Neuronal stem cell (in vitro differentiated cells): ENCODE measurements at regions not wholly inside any gene's neighbourhood (a gene's known extent, or its start where the extent isn't known, plus 50 kb on each side); places are given as distances from the start of the nearest gene placed in this dataset.

Experiments
- DNase-seq: peaks from one replicate; pipeline ENCODE4 v3.0.0-alpha.2; 2013; ENCODE audit warnings: low spot score
- H2AFZ ChIP-seq: one replicate; pipeline ENCODE4 v1.6.1; 2013; ENCODE audit warnings: mild to moderate bottlenecking, low read length, inconsistent platforms
- H2AK5ac ChIP-seq: 2 replicates; pipeline ENCODE4 v1.6.1; 2013; ENCODE audit warnings: low read depth, mild to moderate bottlenecking, inconsistent platforms, low read length, moderate library complexity, mixed read lengths
- H2BK120ac ChIP-seq: 2 replicates; pipeline ENCODE4 v1.6.1; 2013; ENCODE audit warnings: low read depth, mild to moderate bottlenecking, inconsistent platforms, low read length, moderate library complexity, mixed read lengths
- H2BK12ac ChIP-seq: one replicate; pipeline ENCODE4 v1.6.1; 2013; ENCODE audit warnings: low read length, inconsistent platforms
- H2BK15ac ChIP-seq: 2 replicates; pipeline ENCODE4 v1.6.1; 2013; ENCODE audit warnings: mild to moderate bottlenecking, low read length, inconsistent platforms, mixed read lengths
- H2BK5ac ChIP-seq: one replicate; pipeline ENCODE4 v1.6.1; 2013; ENCODE audit warnings: inconsistent platforms, mild to moderate bottlenecking, low read length, moderate library complexity
- H3K14ac ChIP-seq: one replicate; pipeline ENCODE4 v1.6.1; 2013; ENCODE audit warnings: low read length, inconsistent platforms
- H3K18ac ChIP-seq: 2 replicates; pipeline ENCODE4 v1.6.1; 2013; ENCODE audit warnings: low read length, inconsistent platforms
- H3K23ac ChIP-seq: 2 replicates; pipeline ENCODE4 v1.6.1; 2013; ENCODE audit warnings: low read depth, mild to moderate bottlenecking, mixed read lengths, low read length, inconsistent platforms; ENCODE audit not compliant: poor library complexity
- H3K27ac ChIP-seq: replicated peaks from 3 replicates; pipeline ENCODE4 v1.5.1; 2013; ENCODE audit warnings: low read length, inconsistent platforms
- H3K27me3 ChIP-seq, 3 experiments: 2 replicates each; pipeline ENCODE4 v1.6.1; 2013; ENCODE audit warnings: low read length in 3 of 3, mild to moderate bottlenecking in 2 of 3, inconsistent platforms in 1 of 3, low read depth in 1 of 3, mixed read lengths in 1 of 3, moderate library complexity in 1 of 3; ENCODE audit not compliant: control insufficient read depth in 3 of 3, insufficient read depth in 3 of 3
- H3K36me3 ChIP-seq, 2 donors: replicated peaks in 1 of 2; 2 replicates each; pipeline ENCODE4 v1.6.1; 2013; ENCODE audit warnings: low read length in 2 of 2; ENCODE audit not compliant: control insufficient read depth in 2 of 2, insufficient read depth in 2 of 2
- H3K4ac ChIP-seq: 2 replicates; pipeline ENCODE4 v1.6.1; 2013; ENCODE audit warnings: inconsistent platforms, mild to moderate bottlenecking, low read length, moderate library complexity
- H3K4me1 ChIP-seq, 2 donors: 1 replicate in 1 of 2; 2 replicates in 1 of 2; pipeline ENCODE4 v1.6.1; 2013; ENCODE audit warnings: low read length in 2 of 2, low read depth in 1 of 2; ENCODE audit not compliant: control insufficient read depth in 2 of 2, insufficient read depth in 1 of 2
- H3K4me2 ChIP-seq: one replicate; pipeline ENCODE4 v1.6.1; 2013; ENCODE audit warnings: mild to moderate bottlenecking, low read length, inconsistent platforms; ENCODE audit not compliant: insufficient read depth, poor library complexity, severe bottlenecking
- H3K4me3 ChIP-seq, 2 donors: 2 replicates each; pipeline ENCODE4 v1.5.1; 2013; ENCODE audit warnings: low read length in 2 of 2, mild to moderate bottlenecking in 2 of 2, inconsistent platforms in 1 of 2, moderate library complexity in 1 of 2
- H3K79me1 ChIP-seq: one replicate; pipeline ENCODE4 v1.6.1; 2013; ENCODE audit warnings: low read depth, mild to moderate bottlenecking, inconsistent platforms, low read length, moderate library complexity
- H3K9ac ChIP-seq: one replicate; pipeline ENCODE4 v1.6.1; 2013; ENCODE audit warnings: mild to moderate bottlenecking, low read depth, low read length, inconsistent platforms; ENCODE audit not compliant: poor library complexity
- H3K9me3 ChIP-seq, 2 donors: replicated peaks in 1 of 2; 2 replicates each; pipeline versions ENCODE3 to v1.6.1; 2013; ENCODE audit warnings: low read length in 2 of 2, mild to moderate bottlenecking in 2 of 2, inconsistent platforms in 1 of 2, low read depth in 1 of 2, mixed read lengths in 1 of 2, moderate library complexity in 1 of 2; ENCODE audit not compliant: control insufficient read depth in 2 of 2, insufficient read depth in 1 of 2
- H4K8ac ChIP-seq: one replicate; pipeline ENCODE4 v1.6.1; 2013; ENCODE audit warnings: low read depth, mild to moderate bottlenecking, inconsistent platforms, low read length, moderate library complexity
- H4K91ac ChIP-seq: one replicate; pipeline ENCODE4 v1.6.1; 2013; ENCODE audit warnings: low read length, low read depth, mild to moderate bottlenecking, inconsistent platforms; ENCODE audit not compliant: poor library complexity
- WGBS, 2 donors: extraction: QIAGEN DNeasy Blood & Tissue Kit; methylation state at CpG; one replicate each; pipeline ENCODE4 v1.1.7; 2013; ENCODE audit warnings: missing lambda C conversion rate in 2 of 2, mixed read lengths in 1 of 2; ENCODE audit not compliant: insufficient read length in 2 of 2, insufficient replicate concordance in 1 of 2; ENCODE audit errors: extremely low coverage in 2 of 2; 5-methylcytosine and 5-hydroxymethylcytosine counted together

DNA sequence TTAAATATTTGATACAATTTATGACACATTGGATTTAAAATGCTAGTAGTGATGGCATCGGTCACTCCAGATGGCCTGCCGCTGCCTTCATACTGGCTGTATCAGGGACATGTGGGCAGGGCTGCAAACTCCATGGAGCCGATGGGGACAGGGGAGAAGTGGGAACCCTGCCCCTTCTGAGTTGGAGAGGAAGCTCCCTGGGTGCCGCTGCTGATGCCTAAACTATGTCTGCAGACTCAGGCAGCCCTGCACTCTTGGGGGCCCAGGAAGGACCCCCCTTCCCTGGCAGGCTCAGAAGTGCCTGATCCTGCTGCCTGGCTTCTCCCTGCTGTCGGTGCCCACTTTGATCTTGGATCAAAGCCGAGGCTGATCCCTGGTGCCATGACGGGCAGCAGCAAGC lies 1522.1 kb downstream of the OTOL1 start:
- H2BK15ac ChIP-seq, result no peak overlapping the region
- no peak overlapping the region for H3K14ac ChIP-seq
- no peaks in the 10 kb centered on the region for H3K27me3 ChIP-seq
- no peak overlapping the region for H4K91ac ChIP-seq
- H2AFZ ChIP-seq, result peak overlapping the region; percentile 49
- no peak overlapping the region for H3K9ac ChIP-seq
- H2BK120ac ChIP-seq, result no peak overlapping the region
- no peaks in the 10 kb centered on the region for H3K4me1 ChIP-seq
- H3K79me1 ChIP-seq, result no peaks in the 10 kb centered on the region
- H3K18ac ChIP-seq, result peak overlapping the region; percentile 8
- H2AK5ac ChIP-seq, result no peak overlapping the region
- no peak overlapping the region for H3K4me2 ChIP-seq
- H3K9me3 ChIP-seq, result peaks cover 0 to 13% of the 10 kb centered on the region in 2 donors
- no peak for DNase-seq
- H2BK12ac ChIP-seq, result no peak overlapping the region
- H3K4me3 ChIP-seq, result no peak overlapping the region
- H3K4ac ChIP-seq, result no peak overlapping the region
- no peak overlapping the region for H2BK5ac ChIP-seq
- H3K36me3 ChIP-seq, result no peaks in the 10 kb centered on the region
- WGBS, 2 donors, result no CpG with 5 or more reads among the region's 7 CpGs
- no peak overlapping the region for H4K8ac ChIP-seq
- no peak overlapping the region for H3K27ac ChIP-seq
- H3K23ac ChIP-seq, result no peak overlapping the region

DNA sequence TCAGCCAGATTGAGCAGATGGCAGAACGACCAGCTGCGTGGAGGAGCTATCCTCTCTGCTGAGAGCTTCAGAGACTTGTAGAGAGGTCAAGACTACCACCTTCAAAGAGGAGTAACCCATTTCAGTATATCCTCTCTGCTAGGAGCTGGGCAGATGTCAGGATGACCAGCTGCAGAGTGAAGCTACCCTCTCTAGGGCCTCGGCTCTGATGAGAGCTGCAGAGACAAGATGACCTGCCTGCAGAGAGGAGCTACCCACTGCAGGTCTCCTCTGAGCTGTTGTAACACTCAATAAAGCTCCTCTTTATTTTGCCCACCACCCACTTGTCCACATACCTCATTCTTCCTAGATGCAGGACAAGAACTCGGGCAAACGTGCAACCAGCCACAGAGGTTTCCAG lies 1522.7 kb downstream of the OTOL1 start:
- no peak overlapping the region for H3K4me3 ChIP-seq
- no peak overlapping the region for H2AK5ac ChIP-seq
- no peak overlapping the region for H4K91ac ChIP-seq
- H3K9me3 ChIP-seq, result peaks cover 0 to 13% of the 10 kb centered on the region in 2 donors
- no peak for DNase-seq
- H3K4me2 ChIP-seq, result no peak overlapping the region
- no peaks in the 10 kb centered on the region for H3K36me3 ChIP-seq
- H2AFZ ChIP-seq, result peak overlapping the region; percentile 49
- no peak overlapping the region for H2BK12ac ChIP-seq
- no peaks in the 10 kb centered on the region for H3K4me1 ChIP-seq
- H3K79me1 ChIP-seq, result no peaks in the 10 kb centered on the region
- no peak overlapping the region for H2BK5ac ChIP-seq
- no peak overlapping the region for H2BK120ac ChIP-seq
- no peaks in the 10 kb centered on the region for H3K27me3 ChIP-seq
- WGBS, 2 donors, result no CpG with 5 or more reads among the region's 5 CpGs
- H2BK15ac ChIP-seq, result no peak overlapping the region
- H3K18ac ChIP-seq, result no peak overlapping the region
- H3K27ac ChIP-seq, result no peak overlapping the region
- H3K4ac ChIP-seq, result no peak overlapping the region
- no peak overlapping the region for H3K23ac ChIP-seq
- no peak overlapping the region for H3K9ac ChIP-seq
- no peak overlapping the region for H3K14ac ChIP-seq
- H4K8ac ChIP-seq, result no peak overlapping the region

DNA sequence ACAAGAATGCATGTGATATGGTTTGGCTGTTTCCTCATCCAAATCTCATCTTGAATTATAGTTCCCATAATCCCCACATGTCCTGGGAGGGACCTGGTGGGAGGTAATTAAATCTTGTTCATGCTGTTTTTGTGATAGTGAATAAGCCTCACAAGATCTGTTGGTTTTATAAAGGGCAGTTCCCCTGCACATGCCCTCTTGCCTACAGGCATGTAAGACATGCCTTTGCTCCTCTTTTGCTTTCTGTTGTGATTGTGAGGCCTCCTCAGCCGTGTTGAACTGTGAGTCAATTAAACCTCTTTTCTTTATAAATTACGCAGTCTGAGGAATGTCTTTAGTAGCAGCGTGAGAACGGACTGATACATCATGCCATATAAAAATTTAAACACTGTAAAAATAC lies 1537.0 kb downstream of the OTOL1 start:
- no peak overlapping the region for H3K23ac ChIP-seq
- H2BK12ac ChIP-seq, result no peak overlapping the region
- no peak overlapping the region for H3K4ac ChIP-seq
- H3K79me1 ChIP-seq, result no peaks in the 10 kb centered on the region
- no peak overlapping the region for H3K4me3 ChIP-seq
- H2BK5ac ChIP-seq, result no peak overlapping the region
- H3K18ac ChIP-seq, result no peak overlapping the region
- WGBS, 2 donors, result no CpG with 5 or more reads among the region's 4 CpGs
- H3K4me1 ChIP-seq, result no peaks in the 10 kb centered on the region
- no peak for DNase-seq
- H3K27ac ChIP-seq, result no peak overlapping the region
- H3K27me3 ChIP-seq, result no peaks in the 10 kb centered on the region
- no peak overlapping the region for H3K9ac ChIP-seq
- no peaks in the 10 kb centered on the region for H3K36me3 ChIP-seq
- H3K4me2 ChIP-seq, result no peak overlapping the region
- H2AFZ ChIP-seq, result no peak overlapping the region
- H4K8ac ChIP-seq, result no peak overlapping the region
- H4K91ac ChIP-seq, result no peak overlapping the region
- H3K14ac ChIP-seq, result no peak overlapping the region
- H2BK120ac ChIP-seq, result no peak overlapping the region
- H3K9me3 ChIP-seq, result no peaks in the 10 kb centered on the region
- no peak overlapping the region for H2AK5ac ChIP-seq
- H2BK15ac ChIP-seq, result no peak overlapping the region

DNA sequence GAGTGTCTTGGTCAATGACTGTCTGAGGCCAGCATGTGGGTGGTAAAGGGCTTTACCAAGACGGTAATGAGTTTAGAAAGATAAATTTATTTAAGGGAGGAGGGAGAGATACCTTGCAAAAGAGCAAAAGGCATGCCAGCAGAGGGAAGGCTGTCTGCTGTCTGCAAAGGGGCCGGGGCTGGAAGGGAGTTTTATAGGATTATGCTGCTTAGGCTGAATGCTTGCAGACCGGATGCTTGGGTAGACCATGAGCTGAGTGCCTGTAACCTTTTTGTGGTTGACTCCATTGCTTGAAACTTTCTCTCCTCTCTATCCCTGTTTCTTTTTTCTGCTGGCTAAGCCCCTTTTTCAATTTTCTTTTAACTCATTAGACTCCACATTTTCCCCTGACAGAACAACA lies 1543.0 kb downstream of the OTOL1 start:
- Histone ChIP-seq H3K27ac (no peak overlapping the region), H2BK12ac (no peak overlapping the region), H3K36me3 (no peaks in the 10 kb centered on the region), H3K23ac (no peak overlapping the region), H3K4me2 (no peak overlapping the region), H3K4me1 (no peaks in the 10 kb centered on the region), H2AK5ac (no peak overlapping the region), H3K9ac (no peak overlapping the region), H3K79me1 (no peaks in the 10 kb centered on the region), H3K14ac (no peak overlapping the region), H3K27me3 (no peaks in the 10 kb centered on the region), H4K91ac (no peak overlapping the region), H3K18ac (no peak overlapping the region), H2BK120ac (no peak overlapping the region), H3K4me3 (no peak overlapping the region), H3K4ac (no peak overlapping the region), H3K9me3 (peaks cover 0 to 4% of the 10 kb centered on the region in 2 donors), H2AFZ (peak overlapping the region; percentile 4), H4K8ac (no peak overlapping the region), H2BK15ac (no peak overlapping the region), H2BK5ac (no peak overlapping the region)
- DNase-seq, result no peak
- no CpG with 5 or more reads among the region's 3 CpGs for WGBS, 2 donors
